BJ (cell line): ENCODE measurements at regions not wholly inside any gene's neighbourhood (a gene's known extent, or its start where the extent isn't known, plus 50 kb on each side); places are given as distances from the start of the nearest gene placed in this dataset.

ENCODE experiments used
- CTCF ChIA-PET: fragments of 350-600 bp; formaldehyde crosslinking; extraction: SDS; loops from one replicate; lab custom pipeline; 2021; ENCODE audit warnings: antibody characterized with exemption, inconsistent platforms; lab: Yijun Ruan, JAX
- POLR2A ChIA-PET: fragments of 300-600 bp; sonication (Branson Sonifier 250); formaldehyde crosslinking; extraction: SDS; loops from one replicate; lab custom pipeline; 2021; ENCODE audit warnings: antibody characterized with exemption; lab: Charles Lee
- DNase-seq: peaks from one replicate; pipeline ENCODE4 v3.0.0-alpha.2; 2011; ENCODE audit warnings: low read depth
- H3K27me3 ChIP-seq: 2 replicates; pipeline ENCODE4 v1.6.0; 2011; ENCODE audit warnings: low read length; ENCODE audit not compliant: control insufficient read depth, insufficient read depth
- H3K36me3 ChIP-seq: 2 replicates; pipeline ENCODE4 v1.5.1; 2011; ENCODE audit warnings: low read length; ENCODE audit not compliant: control insufficient read depth, insufficient read depth
- H3K4me3 ChIP-seq: 2 replicates; pipeline ENCODE4 v1.5.1; 2011; ENCODE audit warnings: low read depth, mild to moderate bottlenecking, control low read depth, low read length
- CTCF ChIP-seq: IDR thresholded peaks from 2 replicates; pipeline ENCODE4 v1.5.1; 2011; ENCODE audit warnings: low read depth, mild to moderate bottlenecking, control low read depth, inconsistent platforms, low read length, moderate library complexity; ENCODE audit not compliant: insufficient read depth

GRCh38 chr12:116642683-116643082, 83.5 kb downstream of the MAP1LC3B2 start:
- TF ChIP-seq CTCF, result no peak
- Histone ChIP-seq H3K4me3 (no peak overlapping the region), H3K36me3 (no peaks in the 10 kb centered on the region), H3K27me3 (peaks cover 5% of the 10 kb centered on the region)
- POLR2A ChIA-PET, result no interaction called here
- CTCF ChIA-PET, result interaction anchor here (1.0 kb wide), 1 partner anchor 15 kb away, joined by 3 read pairs; no protein-coding TSS in a partner anchor
- no peak for DNase-seq

- H3K4me3 ChIP-seq, result no peak overlapping the region
- TF ChIP-seq CTCF, result no peak
- peaks cover 5% of the 10 kb centered on the region for H3K27me3 ChIP-seq
- CTCF ChIA-PET, result no interaction called here
- POLR2A ChIA-PET, result no interaction called here
- H3K36me3 ChIP-seq, result no peaks in the 10 kb centered on the region
- no peak for DNase-seq
Measured at GRCh38 chr12:116642106-116642505, 82.9 kb downstream of the MAP1LC3B2 start.

- Histone ChIP-seq H3K27me3 (peaks cover 1% of the 10 kb centered on the region; the same call in 1 of the 2 replicates), H3K36me3 (no peaks in the 10 kb centered on the region), H3K4me3 (no peak overlapping the region)
- ChIA-PET CTCF (no interaction called here), POLR2A (no interaction called here)
- TF ChIP-seq CTCF, result no peak
- no peak for DNase-seq
Measured at GRCh38 chr12:116640281-116640680, 81.1 kb downstream of the MAP1LC3B2 start.

GRCh38 chr12:116639765-116640164, 80.6 kb downstream of the MAP1LC3B2 start:
- peaks cover 1% of the 10 kb centered on the region; the same call in 1 of the 2 replicates for H3K27me3 ChIP-seq
- H3K4me3 ChIP-seq, result no peak overlapping the region
- POLR2A ChIA-PET, result no interaction called here
- no peak for TF ChIP-seq CTCF
- H3K36me3 ChIP-seq, result no peaks in the 10 kb centered on the region
- CTCF ChIA-PET, result no interaction called here
- no peak for DNase-seq

- H3K4me3 ChIP-seq, result no peak overlapping the region
- peaks cover 3% of the 10 kb centered on the region; the same call in 1 of the 2 replicates for H3K27me3 ChIP-seq
- H3K36me3 ChIP-seq, result no peaks in the 10 kb centered on the region
- DNase-seq, result no peak
- ChIA-PET CTCF (no interaction called here), POLR2A (no interaction called here)
- TF ChIP-seq CTCF, result no peak
Measured at GRCh38 chr12:116638376-116638775, 79.2 kb downstream of the MAP1LC3B2 start.
